ENCODE measurements at regions not wholly inside any gene's neighbourhood (a gene's known extent, or its start where the extent isn't known, plus 50 kb on each side); places are given as distances from the start of the nearest gene placed in this dataset.
A peak's percentile ranks its signal among the peaks of the same experiment; 100 is the strongest.
"Not testable (repeated sequence)": the region's sequence is repeated elsewhere in the genome, so short reads cannot be mapped to it uniquely, and the experiment has no call there.

DNA sequence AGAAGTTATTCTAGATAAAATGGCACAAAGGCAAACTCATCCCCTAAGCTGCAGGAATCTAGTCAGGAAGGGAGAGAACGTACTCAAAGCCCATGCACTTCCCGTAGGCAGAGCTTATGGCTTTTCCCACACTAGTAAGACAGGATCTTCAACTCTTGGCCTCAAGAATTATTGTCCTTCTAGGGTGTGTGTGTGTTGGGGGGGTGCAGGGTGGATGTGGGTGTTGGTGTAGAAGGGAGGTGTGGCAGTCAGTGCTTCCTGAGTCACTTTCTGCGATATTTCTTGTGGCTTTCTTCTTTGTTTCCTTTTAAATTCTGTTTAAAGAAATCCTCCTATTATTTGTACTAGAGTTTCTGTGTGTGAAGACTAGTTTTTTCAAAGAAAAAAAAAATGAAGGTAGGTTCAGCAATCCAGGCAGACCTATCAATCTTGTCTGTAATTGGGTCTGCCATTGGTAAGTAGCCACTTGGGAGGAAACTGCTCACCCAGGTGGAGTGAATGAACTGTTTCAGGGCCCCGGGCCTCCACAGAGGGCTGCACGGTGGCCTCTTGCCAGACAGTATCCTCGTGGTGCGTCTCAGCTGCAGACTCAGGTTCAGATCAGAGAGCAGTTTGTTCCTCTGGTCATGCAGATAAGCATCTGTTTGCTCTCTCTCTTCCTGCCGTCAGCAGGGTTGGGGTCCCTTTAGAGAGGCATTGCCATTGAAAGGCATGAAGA, 131.9 kb downstream of the NPR3 start:
- DNase-seq (ENCODE audit: insufficient read length, low spot score): no peak
- peak; percentile 40 for FAIRE-seq

DNA sequence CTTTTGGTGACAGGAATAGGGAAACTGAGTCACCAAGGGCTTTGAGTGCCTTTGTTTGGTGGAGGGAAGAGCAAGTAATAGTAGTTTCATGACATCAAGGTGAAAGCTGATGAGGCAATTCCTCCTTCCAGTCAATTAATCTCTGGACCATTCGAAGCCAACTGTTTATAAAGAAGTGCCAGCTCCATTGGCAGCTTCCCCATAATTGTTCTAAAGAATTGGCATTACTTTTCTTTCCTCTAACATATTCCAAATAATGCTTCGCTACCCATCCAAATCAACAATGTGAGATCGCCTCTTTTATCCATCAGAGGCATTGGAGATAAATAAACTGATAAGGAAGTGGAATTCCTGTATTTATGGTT, 132.4 kb downstream of the NPR3 start:
- no peak for FAIRE-seq
- no peak for DNase-seq (ENCODE audit: insufficient read length, low spot score)

DNA sequence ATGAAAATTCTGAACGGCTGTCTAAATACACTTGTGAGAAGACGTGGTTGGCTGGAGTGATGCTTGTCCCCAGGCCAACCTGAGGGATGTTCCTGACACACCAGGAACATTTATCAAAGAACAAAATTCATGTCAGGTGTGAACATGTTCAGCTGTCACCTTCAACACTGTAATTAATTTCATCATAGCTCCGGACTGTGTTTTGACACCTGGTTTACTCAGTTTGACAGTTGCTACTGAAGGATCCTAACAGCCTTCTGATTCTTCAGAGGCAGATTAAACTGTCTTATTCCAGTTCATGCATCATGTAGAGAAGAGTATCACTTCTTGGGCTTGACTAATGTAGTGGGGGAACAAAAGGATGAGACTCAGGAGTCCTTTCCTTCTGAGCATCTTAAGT, 134.1 kb downstream of the NPR3 start:
- FAIRE-seq: peak; percentile 90
- DNase-seq (ENCODE audit: insufficient read length, low spot score): no peak

DNA sequence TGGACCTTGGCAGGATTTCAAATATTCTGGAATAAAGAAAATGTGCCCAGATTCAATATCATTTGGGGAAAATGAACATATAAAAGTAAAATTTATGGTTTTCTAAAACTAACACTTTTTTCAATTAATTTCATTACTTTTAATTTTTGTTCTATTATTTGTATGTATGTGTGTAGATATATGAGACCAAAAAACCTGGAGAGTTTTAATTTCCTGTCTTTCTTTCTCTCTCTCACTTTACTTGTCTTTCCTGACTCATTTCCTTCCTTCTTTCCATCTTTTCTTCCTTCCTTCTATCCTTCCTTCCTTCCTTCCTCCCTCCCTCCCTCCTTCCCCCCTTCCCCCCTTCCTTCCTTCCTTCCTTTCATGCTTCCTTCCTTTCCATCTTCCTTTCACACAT, 137.0 kb downstream of the NPR3 start:
- DNase-seq (ENCODE audit: insufficient read length, low spot score) (no peak), FAIRE-seq (no peak)

DNA sequence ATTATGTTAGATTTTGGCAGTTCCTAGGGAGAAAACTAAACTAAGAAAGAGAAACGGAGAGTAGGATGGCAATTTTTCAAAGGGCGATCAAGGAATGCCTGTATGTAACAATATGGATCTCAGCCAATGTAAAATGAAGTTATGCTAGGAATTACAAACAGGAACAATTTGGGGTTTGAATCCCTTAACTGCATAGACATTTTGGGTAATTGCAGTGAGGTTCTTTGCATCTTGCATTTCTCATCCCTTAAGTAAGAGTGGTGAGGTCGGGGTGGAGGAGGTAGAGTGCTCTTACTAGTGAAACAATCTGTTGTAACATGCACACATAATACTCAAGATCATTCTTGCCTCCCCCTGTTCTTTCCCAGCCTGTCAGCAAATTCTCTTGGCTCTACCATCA, 137.6 kb downstream of the NPR3 start:
- FAIRE-seq (no peak), DNase-seq (ENCODE audit: insufficient read length, low spot score) (no peak)

DNA sequence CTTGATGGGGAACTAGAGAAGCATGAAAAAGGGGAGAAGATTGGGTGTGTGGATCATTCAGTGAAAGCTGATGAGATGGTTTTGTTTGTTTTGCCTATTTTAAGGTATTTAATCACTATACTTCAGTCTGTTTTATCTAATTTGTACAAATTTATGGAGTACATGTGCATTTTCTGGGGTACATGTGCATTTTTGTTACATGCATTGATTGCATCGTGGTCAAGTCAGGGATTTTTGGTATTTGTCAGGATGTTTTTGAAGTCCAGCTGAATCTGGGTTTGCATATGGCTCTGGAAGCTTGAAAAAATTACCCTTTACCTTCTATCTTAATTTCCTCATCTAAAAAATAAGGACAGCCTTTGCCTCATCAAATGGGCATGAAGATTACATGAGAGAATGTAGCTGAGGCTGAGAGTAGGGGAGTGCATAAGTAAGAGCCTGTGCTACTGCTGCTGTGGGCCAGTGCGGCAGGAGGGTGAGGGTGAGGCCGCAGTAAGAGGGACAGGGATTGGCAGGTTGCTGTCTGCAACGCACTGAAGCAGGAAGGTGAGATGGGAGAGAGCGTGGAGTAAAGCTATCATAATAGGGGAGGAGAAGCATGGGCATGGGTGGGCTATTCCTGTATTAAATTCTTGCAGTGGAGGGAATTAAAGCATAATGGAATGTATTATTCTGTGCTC, 139.8 kb downstream of the NPR3 start:
- FAIRE-seq: no peak
- no peak for DNase-seq (ENCODE audit: insufficient read length, low spot score)

DNA sequence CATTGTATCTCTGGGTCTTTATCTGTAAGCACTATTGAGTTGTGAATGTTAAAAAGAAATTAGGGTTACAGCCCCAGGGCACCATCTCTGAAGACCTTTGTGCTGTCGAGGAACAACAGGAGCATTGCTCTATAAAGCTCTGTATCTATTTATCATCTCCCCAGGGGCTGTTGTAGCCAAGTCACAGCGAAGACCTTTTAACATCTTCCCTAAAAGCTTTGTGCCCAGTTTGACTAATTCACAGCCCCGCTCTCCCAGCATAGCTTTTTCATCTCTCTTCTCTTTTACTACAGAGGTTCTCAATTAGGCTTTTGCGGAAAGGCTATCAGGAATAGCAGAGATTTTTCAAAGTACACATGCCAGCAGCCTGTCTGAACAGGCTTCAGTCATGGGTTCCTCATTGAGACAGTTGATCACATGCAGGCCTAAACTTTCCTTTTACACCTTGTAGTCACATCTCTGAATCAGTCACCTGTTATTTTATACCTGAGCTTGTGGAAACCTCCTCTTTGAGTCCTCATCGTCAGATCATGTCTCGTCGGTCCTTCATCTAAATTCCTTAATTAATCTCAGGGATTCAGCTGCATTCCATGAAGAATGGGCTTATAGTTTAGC, 140.5 kb downstream of the NPR3 start:
- FAIRE-seq (no peak), DNase-seq (ENCODE audit: insufficient read length, low spot score) (no peak)

DNA sequence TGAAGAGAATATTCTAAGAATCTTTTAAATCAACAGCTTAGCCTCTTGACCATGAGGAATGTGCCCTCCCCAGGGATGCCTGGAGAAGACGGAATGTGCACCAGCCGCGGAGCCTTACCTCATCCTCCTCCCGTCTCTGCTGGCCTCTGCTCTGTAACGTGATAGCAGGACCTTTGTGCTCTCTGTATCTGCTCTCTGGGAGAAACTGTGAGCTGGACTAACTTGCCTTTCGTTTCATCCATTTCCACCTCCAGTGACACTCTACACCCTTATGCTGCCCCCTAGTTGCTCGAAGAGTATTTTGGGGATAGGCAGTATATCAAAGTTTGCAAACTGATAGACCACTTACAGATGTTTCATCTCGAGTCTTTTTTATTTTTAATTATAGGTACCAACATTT, 141.4 kb downstream of the NPR3 start:
- FAIRE-seq (peak; percentile 98), DNase-seq (ENCODE audit: insufficient read length, low spot score) (peak; percentile 81)

DNA sequence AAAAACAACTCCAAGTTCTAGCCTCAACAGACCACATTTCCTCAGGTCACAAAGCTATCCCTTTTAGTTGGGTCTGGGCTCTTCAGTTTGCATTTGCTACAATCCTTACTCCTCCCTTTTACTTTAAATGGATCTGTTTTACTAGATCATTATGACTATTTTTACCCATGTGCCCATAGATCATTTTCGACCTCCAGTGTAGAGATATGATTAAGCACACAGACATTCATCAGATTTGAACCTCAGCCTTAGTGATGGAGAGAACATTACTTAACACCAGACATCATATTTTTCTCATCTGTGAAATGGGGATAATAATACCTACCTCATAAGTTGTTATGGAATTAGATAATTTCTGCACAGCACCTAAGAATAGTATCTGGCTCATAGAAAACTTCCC, 141.9 kb downstream of the NPR3 start:
- FAIRE-seq: peak; percentile 48
- DNase-seq (ENCODE audit: insufficient read length, low spot score): no peak

DNA sequence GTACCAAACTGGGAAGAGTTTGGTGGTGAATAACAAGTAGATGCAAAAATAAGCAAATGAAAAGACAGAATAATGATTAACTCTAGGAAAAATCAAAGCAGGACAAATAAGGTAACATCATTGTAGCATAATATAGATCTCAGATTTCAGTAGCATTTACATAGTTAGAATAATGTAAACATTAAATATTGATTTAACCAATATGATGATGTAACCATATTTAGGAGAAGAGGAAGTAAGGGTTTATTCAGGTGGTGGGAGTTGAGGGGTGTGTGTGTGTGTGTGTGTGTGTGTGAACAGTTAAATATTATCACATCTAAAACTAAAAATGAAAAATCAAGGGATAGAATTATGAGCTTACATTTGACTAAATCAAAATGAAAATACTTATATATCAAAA, 143.4 kb downstream of the NPR3 start:
- FAIRE-seq (no peak), DNase-seq (ENCODE audit: insufficient read length, low spot score) (no peak)

DNA sequence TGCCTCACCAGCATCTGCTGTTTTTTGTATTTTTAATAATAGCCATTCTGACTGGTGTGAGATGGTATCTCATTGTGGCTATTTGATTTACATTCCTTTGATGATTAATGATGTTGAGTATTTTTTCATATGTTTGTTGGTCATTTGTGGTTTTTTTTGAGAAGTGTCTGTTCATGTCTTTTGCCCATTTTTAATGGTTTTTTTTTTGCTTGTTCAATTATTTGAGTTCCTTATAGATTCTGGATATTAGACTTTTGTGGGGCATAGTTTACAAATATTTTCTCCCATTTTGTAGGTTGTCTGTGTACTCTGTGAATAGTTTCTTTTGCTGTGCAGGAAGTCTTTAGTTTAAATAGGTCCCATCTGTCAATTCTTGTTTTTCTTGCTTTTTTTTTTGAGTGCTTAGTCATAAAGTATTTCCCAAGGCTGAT, 148.1 kb downstream of the NPR3 start:
- DNase-seq (ENCODE audit: insufficient read length, low spot score) (no peak), FAIRE-seq (no peak)

DNA sequence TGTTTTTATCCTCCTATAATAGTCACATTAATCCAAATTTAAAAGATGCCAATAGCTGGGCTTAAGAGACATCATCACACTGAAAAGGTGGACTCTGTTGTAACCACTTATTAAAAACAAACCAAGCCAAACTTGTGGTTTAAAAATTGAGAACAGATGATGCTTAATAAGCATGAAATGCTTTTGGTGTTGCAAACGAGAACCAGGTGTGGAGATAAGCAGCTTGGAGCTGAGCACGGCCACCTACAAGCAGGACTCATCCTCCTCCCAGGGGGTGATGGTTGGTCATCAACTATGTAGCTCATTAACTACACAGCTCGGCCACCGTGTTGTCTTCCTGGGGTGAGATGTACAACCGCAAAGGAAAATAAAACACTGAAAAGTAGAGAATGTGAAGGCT, 154.4 kb downstream of the NPR3 start:
- FAIRE-seq (no peak), DNase-seq (ENCODE audit: insufficient read length, low spot score) (no peak)

DNA sequence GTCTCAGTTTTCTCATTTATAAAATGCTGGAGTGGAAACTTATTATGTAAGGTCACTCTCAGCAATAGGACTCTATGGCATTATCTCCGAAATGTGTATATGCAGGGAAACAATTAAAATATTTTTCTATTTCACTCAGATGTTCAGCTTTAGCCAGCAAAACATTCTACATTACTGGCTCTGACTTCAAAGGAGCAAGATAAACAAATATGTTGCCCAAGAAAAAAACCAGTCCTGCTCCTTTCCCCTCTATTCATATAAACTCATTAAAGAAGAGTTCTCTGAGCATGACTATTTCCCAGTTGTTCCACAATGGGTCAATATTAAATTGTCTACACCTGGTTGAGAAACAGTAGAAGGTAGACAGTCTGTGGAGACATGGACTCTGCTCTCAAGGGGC, 155.0 kb downstream of the NPR3 start:
- no peak for DNase-seq (ENCODE audit: insufficient read length, low spot score)

DNA sequence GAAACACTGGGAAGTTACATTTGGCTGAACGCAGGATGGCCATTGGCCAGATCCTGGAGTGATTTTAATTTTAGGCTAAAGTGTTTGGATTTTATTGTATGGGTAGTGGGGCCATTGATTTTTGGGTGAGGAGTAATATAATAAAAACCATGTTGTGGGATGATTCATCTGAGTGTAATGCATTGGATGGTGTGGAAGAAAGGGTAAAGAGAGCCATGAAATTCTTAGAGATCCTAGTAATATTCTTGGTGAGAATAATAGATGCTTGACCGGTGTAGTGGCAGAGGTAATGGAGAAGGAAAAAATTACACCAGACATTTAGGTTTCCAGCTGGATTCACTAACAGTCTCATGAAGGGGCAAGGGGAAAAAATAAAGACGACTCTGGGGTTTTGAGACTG, 158.1 kb downstream of the NPR3 start:
- FAIRE-seq (no peak), DNase-seq (ENCODE audit: insufficient read length, low spot score) (no peak)

More for the DNA sequence above, 155.0 kb downstream of the NPR3 start:
- no peak for FAIRE-seq

DNA sequence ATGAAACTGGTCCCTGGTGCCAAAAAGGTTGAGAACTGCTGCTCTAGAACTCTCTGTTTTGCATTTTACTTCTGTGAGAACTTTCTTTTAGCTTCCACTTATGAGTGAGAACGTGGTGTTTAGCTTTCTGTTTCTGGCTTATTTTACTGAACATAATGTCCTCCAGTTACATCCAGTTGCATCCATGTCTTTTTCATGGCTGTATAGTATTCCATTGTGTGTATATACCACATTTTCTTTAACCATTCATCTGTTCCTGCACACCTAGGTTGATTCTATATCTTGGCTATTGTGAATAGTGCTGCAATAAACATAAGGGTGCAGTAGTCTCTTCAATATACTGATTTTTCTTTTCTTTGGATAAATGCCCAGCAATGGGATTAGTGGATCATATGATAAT, 165.7 kb downstream of the NPR3 start:
- FAIRE-seq (no peak), DNase-seq (ENCODE audit: insufficient read length, low spot score) (no peak)

DNA sequence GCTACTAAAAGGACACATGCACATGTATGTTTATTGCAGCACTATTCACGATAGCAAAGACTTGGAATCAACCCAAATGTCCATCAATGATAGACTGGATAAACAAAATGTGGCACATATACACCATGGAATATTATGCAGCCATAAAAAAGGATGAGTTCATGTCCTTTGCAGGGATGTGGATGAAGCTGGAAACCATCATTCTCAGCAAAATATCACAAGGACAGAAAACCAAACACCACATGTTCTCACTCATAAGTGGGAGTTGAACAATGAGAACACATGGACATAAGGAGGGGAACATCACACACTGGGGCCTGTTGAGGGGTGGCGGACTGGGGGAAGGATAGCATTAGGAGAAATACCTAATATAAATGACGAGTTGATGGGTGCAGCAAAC, 168.2 kb downstream of the NPR3 start:
- not testable (repeated sequence) for DNase-seq (ENCODE audit: insufficient read length, low spot score); FAIRE-seq

DNA sequence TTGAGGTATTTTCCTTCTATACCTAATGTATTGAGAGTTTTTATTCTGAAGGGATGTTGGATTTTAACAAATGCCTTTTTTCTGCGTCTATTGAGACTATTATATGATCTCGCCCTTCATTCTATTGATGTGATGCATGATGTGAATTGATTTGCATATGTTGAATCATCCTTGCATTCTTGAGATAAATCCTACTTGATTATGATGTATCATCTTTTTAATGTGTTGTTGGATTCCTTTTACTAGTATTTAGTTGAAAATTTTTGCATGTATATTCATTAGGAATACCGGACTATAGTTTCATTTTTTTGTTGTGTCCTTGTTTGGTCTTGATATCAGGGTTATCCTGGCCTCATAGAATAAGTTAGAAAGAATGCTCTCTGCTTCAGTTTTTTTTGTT, 169.7 kb downstream of the NPR3 start:
- no peak for DNase-seq (ENCODE audit: insufficient read length, low spot score)
- FAIRE-seq: no peak

DNA sequence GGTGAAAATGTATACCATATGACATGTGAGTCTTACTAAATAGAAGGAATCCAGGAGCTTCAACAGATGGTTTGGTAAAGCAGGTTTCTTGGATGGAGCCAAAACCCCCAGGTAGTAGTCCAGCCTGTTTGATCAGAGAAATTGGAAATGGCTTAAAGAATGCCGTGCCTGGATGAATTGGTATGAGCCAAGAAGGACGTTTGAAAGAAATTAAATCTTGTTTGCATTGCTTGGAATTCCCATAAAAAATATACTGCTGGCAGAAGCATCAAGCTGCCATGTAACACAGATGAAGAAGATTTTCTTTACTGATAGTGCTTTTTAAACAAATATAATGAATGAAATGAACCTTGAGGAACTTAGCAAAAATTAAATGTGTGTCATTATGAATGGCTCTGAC, 176.3 kb downstream of the NPR3 start:
- FAIRE-seq (no peak), DNase-seq (ENCODE audit: insufficient read length, low spot score) (no peak)

DNA sequence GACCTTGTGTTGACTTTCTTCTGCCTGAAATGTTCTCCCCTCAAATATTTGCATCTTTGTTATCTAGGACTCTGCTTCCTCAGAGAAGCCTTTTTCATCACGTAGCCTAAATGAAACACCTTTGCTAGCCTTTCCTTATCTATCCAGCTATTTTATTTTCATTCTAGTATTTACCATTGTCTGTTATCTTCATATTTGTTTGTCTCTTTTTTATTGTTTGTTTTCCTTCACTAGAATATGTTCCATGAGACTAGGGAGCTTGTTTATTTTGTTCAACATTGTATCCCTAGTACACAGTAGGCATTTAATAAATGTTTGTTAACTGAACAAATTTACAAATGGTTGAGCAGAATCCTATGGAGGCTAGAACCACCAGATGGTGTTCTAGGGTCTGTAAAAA, 178.0 kb downstream of the NPR3 start:
- FAIRE-seq (no peak), DNase-seq (ENCODE audit: insufficient read length, low spot score) (no peak)

DNA sequence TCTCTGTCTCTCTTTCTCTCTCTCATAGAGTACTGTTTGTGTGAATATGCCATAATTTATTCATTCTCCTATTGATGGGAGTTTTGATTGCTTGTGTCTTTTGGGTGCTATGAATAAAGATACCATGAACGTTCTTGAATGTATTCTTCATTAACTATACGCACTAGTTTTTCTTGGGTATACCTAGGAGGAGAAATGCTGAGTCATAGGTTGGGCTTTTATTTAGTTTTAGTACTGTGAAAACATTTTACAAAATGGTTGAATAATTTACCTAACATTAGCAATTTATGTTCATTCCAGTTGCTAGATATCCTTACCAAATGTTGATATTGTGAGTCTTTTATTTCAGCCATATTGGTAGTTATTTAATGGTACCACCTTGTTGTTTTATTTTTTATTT, 192.5 kb downstream of the NPR3 start:
- FAIRE-seq (no peak), DNase-seq (ENCODE audit: insufficient read length, low spot score) (no peak)

DNA sequence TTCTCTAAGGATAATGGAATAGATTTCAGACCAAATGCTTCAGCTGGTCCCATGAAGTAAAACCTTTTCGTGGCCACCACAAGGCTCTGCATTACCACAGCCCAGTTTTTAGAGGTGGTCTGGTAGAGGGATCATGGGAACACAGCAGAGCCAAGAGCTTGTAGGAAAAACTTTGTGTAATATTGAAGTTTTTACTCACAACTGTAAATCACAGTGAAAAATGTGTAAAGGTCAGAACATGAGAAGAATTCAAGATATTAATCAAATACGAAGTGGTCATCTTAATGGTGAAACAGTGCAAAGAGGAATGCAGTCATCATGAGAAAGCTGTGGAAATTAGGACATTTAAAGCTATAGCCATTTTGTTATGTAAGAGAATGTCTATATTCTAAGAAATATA, 197.5 kb downstream of the NPR3 start:
- FAIRE-seq: no peak
- DNase-seq (ENCODE audit: insufficient read length, low spot score): no peak

DNA sequence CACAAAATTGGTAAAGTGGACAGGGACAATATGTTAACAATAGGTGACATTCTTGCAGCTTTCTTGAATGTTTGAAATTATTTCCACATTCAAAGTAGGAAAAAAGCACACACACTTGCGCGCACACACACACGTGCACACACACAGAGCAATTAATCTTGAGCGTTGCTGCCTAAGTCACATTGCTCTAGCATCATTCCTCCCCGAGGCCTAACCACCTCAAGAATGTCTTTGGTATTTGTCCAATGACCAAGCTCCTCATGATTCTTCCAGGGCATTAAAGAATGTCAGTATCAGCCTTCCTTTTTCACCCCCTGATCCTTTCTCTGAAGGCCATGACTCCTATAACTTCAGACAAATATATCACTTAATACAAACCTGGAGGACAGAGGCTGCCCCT, 198.1 kb downstream of the NPR3 start:
- FAIRE-seq: peak; percentile 89
- DNase-seq (ENCODE audit: insufficient read length, low spot score): peak; percentile 53

Data from HTR-8/SVneo (cell line).